HepG2 (cell line): ENCODE measurements at regions not wholly inside any gene's neighbourhood (a gene's known extent, or its start where the extent isn't known, plus 50 kb on each side); places are given as distances from the start of the nearest gene placed in this dataset.

Source experiments
- ATAC-seq: fragments of 200-7000 bp; cut with Tn5 transposase; 3 replicates; pipeline ENCODE4 v1.9.1; 2020; ENCODE audit warnings: mild to moderate bottlenecking, moderate library complexity
- BruUV-seq: library from RNA; stranded (reverse); fragments of 400-500 nt; replicated peaks from 2 replicates; lab custom pipeline; 2021; lab: Mats Ljungman, UMichigan
- CTCF ChIA-PET: fragments of 300-600 bp; formaldehyde crosslinking; extraction: SDS; loops from one replicate; lab custom pipeline; 2021; ENCODE audit warnings: low total read pairs, inconsistent platforms, low intra/inter-chr PET ratio; lab: Yijun Ruan, JAX
- POLR2A ChIA-PET: fragments of 350-600 bp; sonication (Branson Sonifier 250); formaldehyde crosslinking; loops from one replicate; lab custom pipeline; 2020; ENCODE audit warnings: antibody characterized with exemption, inconsistent platforms; lab: Yijun Ruan, JAX
- DNase-seq: peaks from one replicate; pipeline ENCODE4 v3.0.0-alpha.2; 2015; ENCODE audit warnings: low spot score
- FAIRE-seq: peaks from 3 replicates; lab custom pipeline; 2011; peaks lifted over from hg19 to GRCh38; lab: Jason Lieb, UNC
- H2AFZ ChIP-seq: one replicate; pipeline ENCODE4 v1.6.1; 2011; ENCODE audit warnings: low read length, inconsistent platforms
- H3K27ac ChIP-seq: fragments of 300-600 bp; 3 replicates; pipeline ENCODE4 v1.8.0; 2011; ENCODE audit warnings: mixed run types, mild to moderate bottlenecking, mixed read lengths, low read length, inconsistent platforms; ENCODE audit not compliant: insufficient read depth; ENCODE audit errors: extremely low read length
- H3K27me3 ChIP-seq, 2 experiments: fragments of 200-600 bp in 1 of 2; 2 replicates in 1 of 2; 3 replicates in 1 of 2; pipeline versions ENCODE4 v1.6.0 to v1.8.0; 2011; ENCODE audit warnings: low read length in 2 of 2, mild to moderate bottlenecking in 2 of 2, moderate library complexity in 2 of 2, inconsistent platforms in 1 of 2; ENCODE audit not compliant: insufficient read depth in 2 of 2, control insufficient read depth in 1 of 2
- H3K36me3 ChIP-seq, 2 experiments: fragments of 200-600 bp in 1 of 2; replicated peaks in 1 of 2; 2 replicates in 1 of 2; 3 replicates in 1 of 2; pipeline versions ENCODE4 v1.5.1 to v1.8.0; 2011; ENCODE audit warnings: low read length in 2 of 2, inconsistent platforms in 1 of 2; ENCODE audit not compliant: insufficient read depth in 2 of 2, control insufficient read depth in 1 of 2
- H3K4me1 ChIP-seq: 2 replicates; pipeline ENCODE4 v1.5.1; 2012; ENCODE audit warnings: low read length, inconsistent platforms; ENCODE audit not compliant: insufficient read depth
- H3K4me2 ChIP-seq: 2 replicates; pipeline ENCODE4 v1.6.0; 2011; ENCODE audit warnings: low read depth, low read length, inconsistent platforms
- H3K4me3 ChIP-seq, 3 experiments: fragments of 200-600 bp in 1 of 3; sonication (generic), shearing (Covaris generic) in 1 of 3; replicated peaks in 1 of 3; 2 replicates each; pipeline ENCODE4 v1.5.1; 2011 to 2016; ENCODE audit warnings: low read length in 3 of 3, inconsistent platforms in 2 of 3, low read depth in 2 of 3, mild to moderate bottlenecking in 2 of 3, control low read depth in 1 of 3, mixed read lengths in 1 of 3; ENCODE audit not compliant: insufficient read depth in 1 of 3
- H3K79me2 ChIP-seq: one replicate; pipeline ENCODE4 v1.6.1; 2011; ENCODE audit warnings: low read length, inconsistent platforms; ENCODE audit not compliant: insufficient read depth
- H3K9ac ChIP-seq: 2 replicates; pipeline ENCODE4 v1.6.0; 2011; ENCODE audit warnings: mild to moderate bottlenecking, low read depth, low read length, inconsistent platforms; ENCODE audit not compliant: insufficient read depth
- H3K9me3 ChIP-seq: 2 replicates; pipeline ENCODE4 v1.5.1; 2012; ENCODE audit warnings: mild to moderate bottlenecking, low read length
- H4K20me1 ChIP-seq: 2 replicates; pipeline ENCODE4 v1.6.0; 2011; ENCODE audit warnings: inconsistent platforms, mild to moderate bottlenecking, low read length, moderate library complexity; ENCODE audit not compliant: insufficient read depth
- FOXP4 ChIP-seq: sonication (generic); formaldehyde crosslinking; IDR thresholded peaks from 2 replicates; pipeline ENCODE4 v1.4.0; 2020; ENCODE audit warnings: missing genetic modification reagents
- HMGXB4 ChIP-seq, 2 experiments: sonication (generic) in 1 of 2; formaldehyde crosslinking in 1 of 2; IDR thresholded peaks; 2 replicates each; pipeline versions ENCODE4 v1.4.0 to v1.6.1; 2018 to 2020; ENCODE audit warnings: missing genetic modification reagents in 2 of 2, borderline replicate concordance in 1 of 2, low read depth in 1 of 2, mild to moderate bottlenecking in 1 of 2, missing biosample characterization in 1 of 2
- NCOA1 ChIP-seq: sonication (generic); formaldehyde crosslinking; IDR thresholded peaks from 2 replicates; pipeline ENCODE4 v1.9.0; 2021; ENCODE audit warnings: missing genetic modification reagents
- SUZ12 ChIP-seq: fragments of 150-350 bp; IDR thresholded peaks from 2 replicates; pipeline ENCODE4 v1.6.1; 2014; ENCODE audit warnings: low read depth, low read length
- TOE1 ChIP-seq: sonication (generic); formaldehyde crosslinking; IDR thresholded peaks from 2 replicates; pipeline ENCODE4 v1.4.0; 2020; ENCODE audit warnings: mild to moderate bottlenecking, missing genetic modification reagents
- ZKSCAN8 ChIP-seq: IDR thresholded peaks from 2 replicates; pipeline ENCODE4 v1.6.1; 2016; ENCODE audit warnings: borderline replicate concordance, missing genetic modification reagents, missing compliant biosample characterization
- ZNF530 ChIP-seq: sonication (generic); formaldehyde crosslinking; IDR thresholded peaks from 2 replicates; pipeline ENCODE4 v1.5.0; 2020; ENCODE audit warnings: low read depth, mild to moderate bottlenecking, missing genetic modification reagents
- ZNF770 ChIP-seq: sonication (generic); formaldehyde crosslinking; IDR thresholded peaks from 2 replicates; pipeline ENCODE4 v1.5.0; 2020; ENCODE audit warnings: mild to moderate bottlenecking, missing genetic modification reagents
- WGBS: methylation state at CpG from one replicate; pipeline ENCODE4 v1.1.6; 2017; ENCODE audit warnings: low lambda C conversion rate; 5-methylcytosine and 5-hydroxymethylcytosine counted together
- in situ Hi-C: cut with HindIII; loops from 2 replicates; pipeline ENCODE4 v1.10.0; 2017; ENCODE audit warnings: low pct_unique_long_range_greater_than_20kb; ENCODE audit not compliant: extremely low pct_ligation_motif_present
- intact Hi-C: fragments of 100-400 bp; cut with micrococcal nuclease; formaldehyde crosslinking; loops from one replicate; pipeline ENCODE4 v1.10.0; 2022; ENCODE audit not compliant: unreplicated experiment

GRCh38 chr12:77584860-77585259 is 245.8 kb upstream of the NAV3 start:
- POLR2A ChIA-PET, result no interaction called here
- 63% methylated on average over 3 of the region's 3 CpGs for WGBS

More at GRCh38 chr12:77584860-77585259, 245.8 kb upstream of the NAV3 start:
- intact Hi-C loops, result no loop called here
- in situ Hi-C loops, result no loop called here
- H3K4me3 ChIP-seq, result no peak overlapping the region
- no peaks in the 10 kb centered on the region for H3K9me3 ChIP-seq
- CTCF ChIA-PET, result no interaction called here
- ATAC-seq (no peak), FAIRE-seq (no peak), DNase-seq (no peak)
- H3K4me1 ChIP-seq, result no peaks in the 10 kb centered on the region
- no peak for TF ChIP-seq ZKSCAN8 (CRISPR knock-in tag)
- TF ChIP-seq SUZ12, result no peak
- TF ChIP-seq HMGXB4 (CRISPR knock-in tag; IDR thresholded peaks at IDR 0.05; ENCODE audit: borderline replicate concordance in 1 of 2, low read depth in 1 of 2), result no peak
- no peak for TF ChIP-seq TOE1 (CRISPR knock-in tag)
- no peak for TF ChIP-seq ZNF530 (CRISPR knock-in tag)
- TF ChIP-seq FOXP4, result no peak
- TF ChIP-seq ZNF770 (CRISPR knock-in tag), result no peak
- TF ChIP-seq NCOA1, result no peak
- no peaks in the 10 kb centered on the region for H3K79me2 ChIP-seq
- H3K27me3 ChIP-seq, result no peaks in the 10 kb centered on the region
- H3K27ac ChIP-seq, result no peak overlapping the region
- H3K36me3 ChIP-seq, result no peaks in the 10 kb centered on the region
- no peak overlapping the region for H3K9ac ChIP-seq
- no peak overlapping the region for H2AFZ ChIP-seq
- no TSS peak for BruUV-seq
- H4K20me1 ChIP-seq, result no peaks in the 10 kb centered on the region
- H3K4me2 ChIP-seq, result no peak overlapping the region
